ENCODE measurements at regions not wholly inside any gene's neighbourhood (a gene's known extent, or its start where the extent isn't known, plus 50 kb on each side); places are given as distances from the start of the nearest gene placed in this dataset.

GRCh38 chr22:47842119-47842518 lies 1079.7 kb downstream of the TBC1D22A start:
- TF ChIP-seq CTCF (IDR thresholded peaks at IDR 0.05) (no peak), EZH2 (IDR thresholded peaks at IDR 0.05; ENCODE audit: borderline replicate concordance, insufficient read depth, low read depth, low read length, poor library complexity, severe bottlenecking) (no peak)
